HG03432 (cell line): ENCODE measurements at regions not wholly inside any gene's neighbourhood (a gene's known extent, or its start where the extent isn't known, plus 50 kb on each side); places are given as distances from the start of the nearest gene placed in this dataset.

Experiments used
- ATAC-seq: cut with Tn5 transposase; IDR thresholded peaks from one replicate; pipeline ENCODE4 v1.9.1; 2021; ENCODE audit warnings: mild to moderate bottlenecking, moderate library complexity; ENCODE audit not compliant: unreplicated experiment

GRCh38 chr13:34647379-34648150 is 294.5 kb upstream of the NBEA start:
- ATAC-seq = no peak

GRCh38 chr13:34654203-34654602 is 287.9 kb upstream of the NBEA start:
- no peak for ATAC-seq

DNA sequence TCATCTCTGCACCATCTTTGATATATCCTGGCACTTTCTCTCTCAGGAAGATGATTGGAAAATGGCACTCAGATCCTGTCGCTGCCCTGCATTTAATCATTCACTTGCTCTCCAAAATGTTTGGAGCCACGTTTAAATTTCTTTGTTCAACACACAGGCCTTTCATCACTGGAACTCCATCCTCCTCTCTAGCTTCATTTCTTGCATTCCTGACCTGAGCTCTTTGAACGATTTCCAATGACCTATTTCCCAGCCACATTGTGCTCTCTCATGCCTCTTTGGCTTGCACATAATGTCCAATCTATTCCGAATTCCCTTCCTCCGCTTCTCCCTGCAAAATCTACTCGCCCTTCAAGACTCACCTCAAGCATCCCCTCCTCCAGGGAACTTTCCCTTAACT is 287.4 kb upstream of the NBEA start:
- no peak for ATAC-seq

DNA sequence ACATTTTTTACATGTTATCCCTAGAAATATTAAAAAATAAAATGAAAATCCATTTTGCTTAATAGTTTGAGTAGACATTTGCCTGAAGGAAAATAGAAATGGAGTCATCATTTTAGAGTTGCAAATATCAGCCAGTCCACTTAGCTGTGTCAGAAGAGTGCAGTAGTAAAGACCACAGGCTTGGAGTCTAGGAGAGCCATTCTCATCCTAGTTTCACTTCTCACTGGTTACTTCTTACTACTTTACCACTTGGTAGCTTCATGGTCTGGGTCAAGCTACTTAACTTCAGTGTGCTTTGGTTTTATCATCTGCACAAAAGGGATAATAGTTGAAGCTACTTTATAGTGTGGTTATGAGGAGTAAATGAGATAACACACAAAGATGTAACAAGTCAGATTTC is 286.5 kb upstream of the NBEA start:
- no peak for ATAC-seq

DNA sequence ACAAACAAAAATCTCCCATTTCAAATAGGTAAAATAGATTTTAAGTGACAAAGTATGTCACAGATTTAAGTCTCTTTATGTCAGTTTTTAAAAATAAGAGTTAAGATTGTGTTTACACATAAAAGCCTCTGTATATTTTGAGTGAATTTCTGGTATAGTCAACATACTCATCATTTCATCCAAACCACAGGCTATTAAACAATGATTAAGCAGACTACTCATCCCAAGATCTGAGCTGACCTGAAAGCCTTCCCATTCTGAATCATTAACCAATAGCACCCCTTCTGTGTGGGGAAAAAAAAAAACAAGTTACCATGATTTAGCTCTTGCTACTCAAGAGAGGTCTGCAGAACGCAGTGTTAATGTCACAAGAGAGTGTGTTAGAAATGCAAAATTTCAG is 284.4 kb upstream of the NBEA start:
- no peak for ATAC-seq

DNA sequence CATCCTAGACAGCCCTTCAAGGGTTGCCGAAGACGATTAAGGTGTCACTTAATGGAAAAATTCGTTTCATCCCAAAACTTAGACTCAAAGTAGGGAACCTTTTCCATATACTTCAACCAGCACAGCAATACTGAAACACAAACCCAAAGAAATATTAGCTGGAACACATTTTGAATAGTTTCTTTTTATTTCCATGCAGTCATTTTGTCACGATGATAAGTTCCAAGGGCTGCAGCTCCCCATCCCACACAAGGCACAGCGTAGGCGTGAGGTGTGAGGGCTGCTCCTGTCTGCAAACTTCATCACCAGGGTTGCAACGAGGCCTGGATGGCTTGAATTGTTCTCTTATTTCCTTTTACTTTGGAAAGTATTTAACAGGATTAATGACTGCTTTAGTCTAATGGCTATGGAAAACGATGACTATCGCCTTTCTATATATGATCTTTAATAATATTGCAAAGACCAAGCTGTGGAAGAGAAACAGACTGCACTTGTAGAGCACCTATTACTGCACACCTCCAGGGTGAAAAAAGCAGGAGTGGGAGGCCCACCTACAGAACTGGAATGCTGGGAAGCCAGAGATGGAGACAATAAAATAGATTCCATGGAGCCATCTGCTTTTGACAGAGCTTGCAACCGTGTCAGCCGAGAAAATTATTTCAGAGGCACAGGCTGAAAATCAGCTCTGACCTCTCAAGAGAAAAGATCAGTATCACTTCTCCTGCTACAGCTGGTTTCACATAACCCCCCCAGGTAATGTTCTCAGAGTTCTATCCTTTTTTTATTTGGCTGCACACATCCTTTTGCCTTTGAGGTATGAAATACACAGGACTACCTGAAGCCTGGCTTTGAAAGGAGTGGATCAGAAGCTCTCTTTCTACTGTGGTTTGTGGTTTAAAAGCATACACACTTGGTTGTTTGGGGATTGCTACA is 274.5 kb upstream of the NBEA start:
- no peak for ATAC-seq

GRCh38 chr13:34671137-34671536 is 270.9 kb upstream of the NBEA start:
- ATAC-seq = no peak

- ATAC-seq = no peak
These were observed 269.4 kb upstream of the NBEA start for GRCh38 chr13:34672631-34673030.

DNA sequence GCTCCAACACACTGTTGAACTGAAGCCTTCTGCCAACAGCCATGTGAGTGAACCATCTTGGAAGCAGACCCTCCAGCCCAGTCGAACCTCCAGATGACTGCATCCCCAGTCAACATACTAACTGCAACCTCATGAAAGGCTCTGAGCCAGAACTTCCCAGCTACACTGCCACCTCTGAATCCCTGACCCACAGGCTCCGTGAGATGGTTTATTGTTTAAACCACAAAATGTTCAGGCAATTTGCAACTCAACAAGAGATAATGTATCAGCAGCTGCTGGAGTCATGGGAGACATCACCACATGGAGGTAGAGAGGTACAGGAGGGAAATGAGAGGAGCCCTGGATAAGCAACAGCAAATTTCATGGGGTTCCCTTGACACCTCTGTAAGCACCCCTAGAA is 266.4 kb upstream of the NBEA start:
- ATAC-seq = no peak

DNA sequence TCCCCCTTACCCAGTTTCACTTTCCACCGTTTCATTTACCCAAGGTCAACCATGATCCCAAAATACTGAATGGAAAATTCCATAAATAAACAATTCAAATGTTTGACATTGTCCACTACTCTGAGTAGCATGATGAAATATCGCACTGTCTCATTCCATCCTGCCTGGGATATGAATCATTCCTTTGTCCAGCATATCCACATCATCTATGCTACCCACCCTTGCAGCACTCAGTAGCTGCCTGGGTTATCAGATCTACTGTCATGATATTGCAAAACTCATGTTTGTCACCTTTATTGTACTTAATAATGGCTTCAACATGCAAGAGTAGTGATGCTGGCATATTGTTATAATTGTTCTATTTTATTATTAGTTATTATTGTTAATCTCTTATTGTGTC is 263.9 kb upstream of the NBEA start:
- ATAC-seq = no peak

- no peak for ATAC-seq
These were observed 260.6 kb upstream of the NBEA start for GRCh38 chr13:34681405-34681955.

GRCh38 chr13:34695063-34695462 is 247.0 kb upstream of the NBEA start:
- ATAC-seq = no peak

DNA sequence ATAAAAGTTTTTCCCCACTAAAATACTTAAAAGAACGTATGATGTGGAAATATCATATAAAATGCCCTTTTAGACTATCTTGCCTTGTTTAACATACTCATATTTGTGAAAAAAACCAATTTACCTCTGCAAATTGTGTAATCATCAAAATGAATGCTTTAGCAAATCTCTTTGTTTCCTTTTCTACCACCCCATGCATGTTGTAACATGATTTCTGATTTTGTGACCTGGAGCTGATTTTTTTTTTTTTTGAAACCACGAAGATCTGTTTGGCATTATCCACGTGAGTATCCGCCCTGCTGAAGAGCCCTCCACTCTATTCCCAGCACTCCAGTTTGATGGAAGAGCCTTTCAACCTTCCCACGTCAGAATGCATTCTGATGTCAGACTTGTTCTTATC is 245.8 kb upstream of the NBEA start:
- no peak for ATAC-seq

- no peak for ATAC-seq
These were observed 245.3 kb upstream of the NBEA start for GRCh38 chr13:34696741-34697140.

DNA sequence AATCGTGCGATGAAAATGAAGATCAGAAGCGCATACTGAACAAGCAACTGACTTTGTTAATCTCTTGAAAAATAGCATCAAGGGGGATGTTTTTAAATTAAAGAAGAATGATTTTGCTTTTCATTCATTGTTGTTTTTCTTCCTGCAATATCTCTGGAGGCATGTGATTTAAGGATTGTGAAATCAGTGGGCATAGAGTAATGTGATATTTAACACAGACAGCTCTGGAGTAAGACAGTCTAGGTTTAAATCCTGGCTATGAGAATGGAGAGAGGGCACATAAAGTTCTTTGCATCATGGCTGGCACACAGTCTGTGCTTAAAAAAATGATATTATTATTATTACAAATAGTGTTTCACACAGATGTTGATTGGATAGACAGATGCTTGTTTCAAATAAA is 243.1 kb upstream of the NBEA start:
- ATAC-seq = no peak

DNA sequence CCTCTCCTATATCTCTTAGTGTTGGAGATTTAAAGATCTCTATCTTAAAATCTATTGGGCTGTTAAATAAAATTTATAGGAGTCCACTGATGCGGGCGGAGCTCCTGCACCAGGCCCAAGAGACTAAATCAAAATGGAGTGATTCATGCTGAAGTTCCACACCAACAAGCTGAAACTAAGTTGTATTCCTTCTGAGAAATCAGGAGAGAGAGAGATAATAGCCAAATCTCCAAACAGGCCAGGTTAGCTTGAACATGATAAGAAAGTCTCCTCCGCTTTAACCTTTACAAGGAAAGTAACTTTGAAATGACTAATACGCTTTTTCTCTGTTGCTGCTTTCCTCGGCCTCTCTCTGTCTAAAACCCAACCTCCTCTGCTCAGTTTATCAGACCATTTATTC is 241.9 kb upstream of the NBEA start:
- ATAC-seq = no peak

DNA sequence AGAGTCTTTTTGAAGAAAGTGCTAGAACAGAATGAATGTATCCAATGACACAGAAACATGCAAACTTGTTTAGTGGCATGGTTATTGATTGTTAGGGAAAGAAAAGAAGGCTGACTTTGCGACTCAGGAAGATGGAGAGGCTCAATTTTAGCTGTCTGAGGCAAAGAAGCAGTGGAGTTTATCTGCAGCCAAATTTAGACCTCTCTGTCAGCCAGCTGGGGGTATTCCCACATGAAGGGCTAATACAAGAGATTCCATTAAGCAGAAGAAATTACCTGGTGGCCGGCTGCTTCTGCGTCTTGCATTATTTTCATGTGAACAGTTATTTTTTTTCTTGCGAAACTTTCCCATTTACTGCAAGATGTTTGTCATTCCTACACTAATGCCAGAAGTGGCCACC is 240.2 kb upstream of the NBEA start:
- no peak for ATAC-seq

DNA sequence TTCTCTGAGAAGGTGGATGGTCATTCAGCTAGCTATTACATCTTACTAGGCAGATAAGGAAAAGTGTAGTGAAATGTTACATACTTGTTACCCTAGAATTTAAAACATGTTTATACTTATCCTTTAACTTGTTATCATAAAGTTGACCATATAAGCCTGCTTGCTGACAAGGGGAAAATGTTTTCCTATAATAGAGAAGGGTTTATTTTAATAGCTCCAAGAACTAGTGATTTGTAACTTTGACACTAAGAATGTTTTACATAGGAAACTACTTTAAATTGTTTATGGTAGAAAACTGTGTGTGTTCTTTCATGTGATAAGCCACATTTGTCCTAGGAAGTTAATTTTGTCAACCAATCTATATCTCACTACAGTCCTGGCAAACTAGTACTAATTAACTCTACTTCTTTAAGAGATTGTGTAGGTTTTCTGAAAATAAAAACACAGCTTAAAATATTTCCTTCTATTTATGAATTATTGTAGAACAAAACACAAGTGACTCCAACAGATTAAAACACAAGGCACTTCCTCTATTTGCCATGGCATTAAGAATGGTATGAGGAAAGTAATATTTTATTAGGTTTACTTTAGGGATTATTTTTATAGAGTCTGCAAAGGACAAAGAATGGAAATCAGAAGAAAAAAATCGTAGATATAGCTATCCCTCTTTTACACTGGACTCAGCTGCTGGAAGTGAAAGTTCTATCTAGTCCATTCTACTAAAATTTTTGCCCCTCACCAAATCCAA is 233.3 kb upstream of the NBEA start:
- no peak for ATAC-seq

- ATAC-seq = no peak
These were observed 222.8 kb upstream of the NBEA start for GRCh38 chr13:34719060-34719875.

DNA sequence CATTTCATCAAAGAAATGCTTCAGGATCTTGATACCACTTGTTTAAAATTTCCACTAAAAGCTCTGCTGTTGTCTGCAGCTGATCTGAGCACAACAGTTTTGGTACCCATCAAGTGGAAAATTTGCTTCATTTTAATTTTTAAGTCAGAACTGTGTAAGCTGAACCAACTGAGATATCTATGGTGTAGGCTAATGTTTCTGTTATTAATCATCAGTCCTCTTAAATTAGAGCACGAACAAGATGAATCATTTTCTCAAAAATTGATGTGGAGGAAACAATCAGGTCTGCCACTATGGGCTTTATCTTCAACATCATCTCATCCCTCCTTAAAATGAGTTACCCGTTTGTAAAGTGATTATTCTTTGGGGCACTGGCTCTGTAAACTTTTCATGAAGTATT is 221.5 kb upstream of the NBEA start:
- no peak for ATAC-seq
